Panc1 (cell line): ENCODE measurements at regions not wholly inside any gene's neighbourhood (a gene's known extent, or its start where the extent isn't known, plus 50 kb on each side); places are given as distances from the start of the nearest gene placed in this dataset.

Experiments
- ATAC-seq: fragments of 200-7000 bp; cut with Tn5 transposase; 2 replicates; pipeline ENCODE4 v1.9.1; 2020; ENCODE audit warnings: mild to moderate bottlenecking, moderate library complexity
- BruUV-seq: library from RNA; stranded (reverse); fragments of 400-500 nt; replicated peaks from 2 replicates; lab custom pipeline; 2021; lab: Mats Ljungman, UMichigan
- CTCF ChIA-PET: fragments of 300-600 bp; sonication (Branson Sonifier 250); formaldehyde crosslinking; loops from one replicate; lab custom pipeline; 2022; ENCODE audit warnings: antibody characterized with exemption; lab: Charles Lee
- POLR2A ChIA-PET: fragments of 300-600 bp; sonication (Branson Sonifier 250); formaldehyde crosslinking; loops from one replicate; lab custom pipeline; 2022; ENCODE audit warnings: antibody characterized with exemption; lab: Charles Lee
- DNase-seq: peaks from one replicate; pipeline ENCODE4 v3.0.0-alpha.2; 2010; ENCODE audit warnings: low read depth, low spot score
- H3K27ac ChIP-seq: 2 replicates; pipeline ENCODE4 v1.5.1; 2011; ENCODE audit warnings: mild to moderate bottlenecking, low read length, inconsistent platforms
- H3K27me3 ChIP-seq: fragments of 200-500 bp; sonication (Bioruptor generic); 2 replicates; pipeline ENCODE4 v1.6.0; 2014; ENCODE audit warnings: low read length, inconsistent platforms; ENCODE audit not compliant: control insufficient read depth, insufficient read depth
- H3K36me3 ChIP-seq: fragments of 200-500 bp; sonication (Bioruptor generic); 2 replicates; pipeline ENCODE4 v1.5.1; 2014; ENCODE audit warnings: inconsistent platforms, mild to moderate bottlenecking, low read length, moderate library complexity; ENCODE audit not compliant: control insufficient read depth, insufficient read depth
- H3K4me1 ChIP-seq: 2 replicates; pipeline ENCODE4 v1.5.1; 2011; ENCODE audit warnings: inconsistent platforms, mild to moderate bottlenecking, low read length, moderate library complexity; ENCODE audit not compliant: control insufficient read depth, insufficient read depth
- H3K4me3 ChIP-seq, 2 experiments: 2 replicates each; pipeline ENCODE4 v1.5.1; 2011 to 2012; ENCODE audit warnings: low read depth in 2 of 2, low read length in 2 of 2, mild to moderate bottlenecking in 2 of 2, inconsistent platforms in 1 of 2, moderate library complexity in 1 of 2
- H3K9me3 ChIP-seq: fragments of 200-500 bp; sonication (Bioruptor generic); 2 replicates; pipeline ENCODE4 v1.5.1; 2014; ENCODE audit warnings: low read depth, mild to moderate bottlenecking, inconsistent platforms, low read length, moderate library complexity; ENCODE audit not compliant: control insufficient read depth, insufficient read depth
- CTCF ChIP-seq: fragments of 450-650 bp; IDR thresholded peaks from 2 replicates; pipeline ENCODE4 v1.5.1; 2017; ENCODE audit warnings: mild to moderate bottlenecking
- POLR2AphosphoS5 ChIP-seq: IDR thresholded peaks from 2 replicates; pipeline ENCODE4 v1.6.1; 2012; ENCODE audit warnings: mild to moderate bottlenecking, low read depth, low read length, moderate library complexity
- REST ChIP-seq, 2 experiments: IDR thresholded peaks; 2 replicates each; pipeline ENCODE4 v1.6.1; 2011 to 2012; ENCODE audit warnings: low read depth in 2 of 2, control low read depth in 1 of 2, low read length in 1 of 2, mild to moderate bottlenecking in 1 of 2, moderate library complexity in 1 of 2; ENCODE audit not compliant: insufficient read depth in 1 of 2
- SIN3A ChIP-seq: IDR thresholded peaks from 2 replicates; pipeline ENCODE4 v1.6.1; 2012; ENCODE audit warnings: low read depth, mild to moderate bottlenecking, low read length, moderate library complexity, borderline replicate concordance; ENCODE audit not compliant: insufficient read depth
- TCF7L2 ChIP-seq: IDR thresholded peaks from 2 replicates; pipeline ENCODE4 v1.6.1; 2011; ENCODE audit warnings: mild to moderate bottlenecking, low read depth, low read length, inconsistent platforms
- in situ Hi-C: cut with HindIII; loops from 2 replicates; pipeline ENCODE4 v1.10.0; 2016; ENCODE audit warnings: low sequenced_read_pairs, low pct_unique_long_range_greater_than_20kb
- intact Hi-C: fragments of 100-400 bp; cut with micrococcal nuclease; formaldehyde crosslinking; loops from one replicate; pipeline ENCODE4 v1.10.0; 2022; ENCODE audit not compliant: unreplicated experiment

GRCh38 chrX:20913760-20914159 is 460.5 kb upstream of the CNKSR2 start:
- no TSS peak for BruUV-seq
- CTCF ChIA-PET = no interaction called here
- POLR2A ChIA-PET = no interaction called here
- H3K36me3 ChIP-seq = no peaks in the 10 kb centered on the region
- H3K4me3 ChIP-seq = no peak overlapping the region
- ATAC-seq = no peak
- no peaks in the 10 kb centered on the region for H3K27me3 ChIP-seq
- no peak overlapping the region for H3K27ac ChIP-seq
- DNase-seq = no peak
- intact Hi-C loops = no loop called here
- peak in 1 of 2 experiments; percentile 47; a peak in 2 of 4 replicates for TF ChIP-seq REST (IDR thresholded peaks at IDR 0.05; ENCODE audit: insufficient read depth in 1 of 2, low read depth in 2 of 2, low read length in 1 of 2)
- TF ChIP-seq CTCF = no peak
- H3K9me3 ChIP-seq = no peaks in the 10 kb centered on the region
- in situ Hi-C loops = no loop called here
- no peaks in the 10 kb centered on the region for H3K4me1 ChIP-seq

GRCh38 chrX:20906571-20906970 is 467.6 kb upstream of the CNKSR2 start:
- ChIA-PET CTCF (no interaction called here), POLR2A (no interaction called here)
- no TSS peak for BruUV-seq
- no peak for ATAC-seq
- no peak for DNase-seq
- H3K27me3 ChIP-seq = no peaks in the 10 kb centered on the region
- no peaks in the 10 kb centered on the region for H3K9me3 ChIP-seq
- in situ Hi-C loops = no loop called here
- intact Hi-C loops = no loop called here
- H3K4me1 ChIP-seq = no peaks in the 10 kb centered on the region
- H3K4me3 ChIP-seq = no peak overlapping the region
- no peak overlapping the region for H3K27ac ChIP-seq
- no peak for TF ChIP-seq TCF7L2
- TF ChIP-seq POLR2AphosphoS5 = no peak
- no peak for TF ChIP-seq SIN3A
- TF ChIP-seq REST (IDR thresholded peaks at IDR 0.05; ENCODE audit: insufficient read depth in 1 of 2, low read depth in 2 of 2, low read length in 1 of 2) = no peak
- no peak for TF ChIP-seq CTCF
- H3K36me3 ChIP-seq = no peaks in the 10 kb centered on the region
